ENCODE measurements at regions not wholly inside any gene's neighbourhood (a gene's known extent, or its start where the extent isn't known, plus 50 kb on each side); places are given as distances from the start of the nearest gene placed in this dataset.
"Not testable (repeated sequence)": the region's sequence is repeated elsewhere in the genome, so short reads cannot be mapped to it uniquely, and the experiment has no call there.

GRCh38 chr2:21194147-21194546 lies 70.4 kb downstream of the TDRD15 start:
- DNase-seq = no peak

GRCh38 chr2:21194858-21195271 lies 71.1 kb downstream of the TDRD15 start:
- DNase-seq = no peak

GRCh38 chr2:21195326-21195725 lies 71.6 kb downstream of the TDRD15 start:
- DNase-seq = no peak

GRCh38 chr2:21198637-21199036 lies 74.9 kb downstream of the TDRD15 start:
- no peak for DNase-seq

- no peak for DNase-seq
Observed at GRCh38 chr2:21203976-21204375, 80.2 kb downstream of the TDRD15 start.

GRCh38 chr2:21214085-21214484 lies 90.3 kb downstream of the TDRD15 start:
- not testable (repeated sequence) for DNase-seq

GRCh38 chr2:21217442-21217841 lies 93.7 kb downstream of the TDRD15 start:
- no peak for DNase-seq

- no peak for DNase-seq
Observed at GRCh38 chr2:21220930-21221329, 97.2 kb downstream of the TDRD15 start.

- no peak for DNase-seq
Observed at GRCh38 chr2:21223618-21224017, 99.8 kb downstream of the TDRD15 start.

GRCh38 chr2:21228041-21228895 lies 104.5 kb downstream of the TDRD15 start:
- DNase-seq = no peak

GRCh38 chr2:21229302-21229701 lies 105.5 kb downstream of the TDRD15 start:
- DNase-seq = no peak

- no peak for DNase-seq
Observed at GRCh38 chr2:21230140-21230539, 106.4 kb downstream of the TDRD15 start.

GRCh38 chr2:21231985-21232384 lies 108.2 kb downstream of the TDRD15 start:
- DNase-seq = no peak

- DNase-seq = no peak
Observed at GRCh38 chr2:21233194-21233593, 109.4 kb downstream of the TDRD15 start.

GRCh38 chr2:21234001-21234400 lies 110.2 kb downstream of the TDRD15 start:
- no peak for DNase-seq

- DNase-seq = no peak
Observed at GRCh38 chr2:21234464-21235120, 110.8 kb downstream of the TDRD15 start.

- not testable (repeated sequence) for DNase-seq
Observed at GRCh38 chr2:21239749-21240148, 116.0 kb downstream of the TDRD15 start.

- DNase-seq = no peak
Observed at GRCh38 chr2:21244161-21244560, 120.4 kb downstream of the TDRD15 start.

GRCh38 chr2:21245565-21245964 lies 121.8 kb downstream of the TDRD15 start:
- no peak for DNase-seq

- DNase-seq = no peak
Observed at GRCh38 chr2:21249367-21249766, 125.6 kb downstream of the TDRD15 start.

GRCh38 chr2:21250673-21251072 lies 126.9 kb downstream of the TDRD15 start:
- no peak for DNase-seq

GRCh38 chr2:21251216-21251980 lies 127.6 kb downstream of the TDRD15 start:
- DNase-seq = no peak

- no peak for DNase-seq
Observed at GRCh38 chr2:21253311-21254027, 129.7 kb downstream of the TDRD15 start.

All from stimulated activated CD4-positive, alpha-beta T cell treated with anti-CD3 and anti-CD28 coated beads, Interleukin-2, amount 100 ng/mL, for 24 hours (primary cell).